Hepatocyte (in vitro differentiated cells): ENCODE measurements at regions not wholly inside any gene's neighbourhood (a gene's known extent, or its start where the extent isn't known, plus 50 kb on each side); places are given as distances from the start of the nearest gene placed in this dataset.

ENCODE experiments used
- DNase-seq: peaks from one replicate; pipeline ENCODE4 v3.0.0-alpha.2; 2016; ENCODE audit warnings: low spot score
- H2AFZ ChIP-seq: fragments of 200-600 bp; sonication (generic); 2 replicates; pipeline ENCODE4 v1.6.0; 2016; ENCODE audit warnings: antibody characterized with exemption, mild to moderate bottlenecking
- H3K27ac ChIP-seq: fragments of 200-600 bp; sonication (generic); 2 replicates; pipeline ENCODE4 v1.5.1; 2016; ENCODE audit warnings: mild to moderate bottlenecking
- H3K27me3 ChIP-seq: fragments of 200-600 bp; sonication (generic); 2 replicates; pipeline ENCODE4 v1.6.1; 2016
- H3K36me3 ChIP-seq: fragments of 200-600 bp; sonication (generic); replicated peaks from 2 replicates; pipeline ENCODE4 v1.5.1; 2016; ENCODE audit warnings: low read depth; ENCODE audit not compliant: insufficient read depth
- H3K4me1 ChIP-seq: fragments of 200-600 bp; sonication (generic); 2 replicates; pipeline ENCODE4 v1.5.1; 2016; ENCODE audit warnings: mild to moderate bottlenecking, moderate library complexity; ENCODE audit not compliant: insufficient read depth
- H3K4me2 ChIP-seq: fragments of 200-600 bp; sonication (generic); 2 replicates; pipeline ENCODE4 v1.6.0; 2016
- H3K4me3 ChIP-seq: fragments of 200-600 bp; sonication (generic); 2 replicates; pipeline ENCODE4 v1.5.1; 2016; ENCODE audit warnings: mild to moderate bottlenecking
- H3K79me2 ChIP-seq: fragments of 200-600 bp; sonication (generic); 2 replicates; pipeline ENCODE4 v1.6.0; 2017; ENCODE audit warnings: mild to moderate bottlenecking
- H3K9me2 ChIP-seq: fragments of 200-600 bp; sonication (generic); replicated peaks from 2 replicates; pipeline ENCODE4 v1.6.0; 2017; ENCODE audit warnings: mild to moderate bottlenecking; ENCODE audit not compliant: insufficient read depth
- H3K9me3 ChIP-seq: fragments of 200-600 bp; sonication (generic); 2 replicates; pipeline ENCODE4 v1.5.1; 2016; ENCODE audit warnings: low read depth, mild to moderate bottlenecking
- H4K20me1 ChIP-seq: fragments of 200-600 bp; sonication (generic); 2 replicates; pipeline ENCODE4 v1.6.0; 2016; ENCODE audit warnings: mild to moderate bottlenecking; ENCODE audit not compliant: insufficient read depth, poor library complexity, severe bottlenecking
- EZH2 ChIP-seq: fragments of 200-600 bp; sonication (generic); IDR thresholded peaks from 2 replicates; pipeline ENCODE4 v1.6.1; 2016; ENCODE audit warnings: antibody characterized with exemption, mild to moderate bottlenecking, borderline replicate concordance
- EZH2phosphoT487 ChIP-seq: fragments of 200-600 bp; sonication (generic); IDR thresholded peaks from one replicate; pipeline ENCODE4 v1.6.1; 2018; ENCODE audit warnings: antibody characterized with exemption, mild to moderate bottlenecking, low read depth, moderate library complexity; ENCODE audit not compliant: unreplicated experiment, severe bottlenecking
- WGBS: methylation state at CpG from one replicate; pipeline ENCODE4 v1.1.6; 2016; ENCODE audit warnings: low lambda C conversion rate; ENCODE audit errors: missing lambda C conversion rate; 5-methylcytosine and 5-hydroxymethylcytosine counted together
- TF ChIP-seq, protein P1 (sequence below): fragments of 200-600 bp; sonication (generic); IDR thresholded peaks from 2 replicates; pipeline ENCODE4 v1.5.1; 2016; ENCODE audit warnings: antibody characterized with exemption, mild to moderate bottlenecking; ENCODE audit not compliant: poor library complexity

DNA sequence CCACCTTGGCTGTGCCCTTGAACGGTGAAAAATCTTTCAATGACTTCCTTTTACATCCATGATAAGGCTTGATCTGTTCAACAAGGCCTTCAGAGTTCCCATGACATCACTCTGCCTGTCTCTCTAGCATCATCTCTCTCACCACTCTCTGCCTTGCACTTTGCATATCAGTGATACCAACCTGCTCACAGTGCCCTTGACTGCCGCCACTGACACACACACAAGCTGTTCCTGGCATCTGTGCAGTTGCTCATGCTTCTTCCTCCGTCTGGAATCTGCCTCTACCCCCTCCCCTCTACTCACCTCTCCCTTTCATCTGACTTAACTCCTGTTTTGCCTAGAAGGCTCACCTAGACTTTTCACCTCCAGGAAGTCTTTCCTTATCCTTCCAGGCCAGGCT is 79.1 kb upstream of the SEC11C start:
- Histone ChIP-seq H3K9me3 (no peaks in the 10 kb centered on the region), H4K20me1 (no peaks in the 10 kb centered on the region), H3K4me2 (no peak overlapping the region), H3K36me3 (no peaks in the 10 kb centered on the region), H3K4me1 (peaks cover 2% of the 10 kb centered on the region), H3K4me3 (no peak overlapping the region), H3K27ac (no peak overlapping the region), H3K9me2 (no peaks in the 10 kb centered on the region), H3K79me2 (no peaks in the 10 kb centered on the region), H3K27me3 (no peaks in the 10 kb centered on the region), H2AFZ (no peak overlapping the region)
- no peak for TF ChIP-seq EZH2phosphoT487
- no peak for TF ChIP-seq EZH2
- TF ChIP-seq, protein P1, sequence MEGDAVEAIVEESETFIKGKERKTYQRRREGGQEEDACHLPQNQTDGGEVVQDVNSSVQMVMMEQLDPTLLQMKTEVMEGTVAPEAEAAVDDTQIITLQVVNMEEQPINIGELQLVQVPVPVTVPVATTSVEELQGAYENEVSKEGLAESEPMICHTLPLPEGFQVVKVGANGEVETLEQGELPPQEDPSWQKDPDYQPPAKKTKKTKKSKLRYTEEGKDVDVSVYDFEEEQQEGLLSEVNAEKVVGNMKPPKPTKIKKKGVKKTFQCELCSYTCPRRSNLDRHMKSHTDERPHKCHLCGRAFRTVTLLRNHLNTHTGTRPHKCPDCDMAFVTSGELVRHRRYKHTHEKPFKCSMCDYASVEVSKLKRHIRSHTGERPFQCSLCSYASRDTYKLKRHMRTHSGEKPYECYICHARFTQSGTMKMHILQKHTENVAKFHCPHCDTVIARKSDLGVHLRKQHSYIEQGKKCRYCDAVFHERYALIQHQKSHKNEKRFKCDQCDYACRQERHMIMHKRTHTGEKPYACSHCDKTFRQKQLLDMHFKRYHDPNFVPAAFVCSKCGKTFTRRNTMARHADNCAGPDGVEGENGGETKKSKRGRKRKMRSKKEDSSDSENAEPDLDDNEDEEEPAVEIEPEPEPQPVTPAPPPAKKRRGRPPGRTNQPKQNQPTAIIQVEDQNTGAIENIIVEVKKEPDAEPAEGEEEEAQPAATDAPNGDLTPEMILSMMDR, result no peak
- no peak for DNase-seq
- WGBS, result 76% methylated on average over 3 of the region's 3 CpGs

DNA sequence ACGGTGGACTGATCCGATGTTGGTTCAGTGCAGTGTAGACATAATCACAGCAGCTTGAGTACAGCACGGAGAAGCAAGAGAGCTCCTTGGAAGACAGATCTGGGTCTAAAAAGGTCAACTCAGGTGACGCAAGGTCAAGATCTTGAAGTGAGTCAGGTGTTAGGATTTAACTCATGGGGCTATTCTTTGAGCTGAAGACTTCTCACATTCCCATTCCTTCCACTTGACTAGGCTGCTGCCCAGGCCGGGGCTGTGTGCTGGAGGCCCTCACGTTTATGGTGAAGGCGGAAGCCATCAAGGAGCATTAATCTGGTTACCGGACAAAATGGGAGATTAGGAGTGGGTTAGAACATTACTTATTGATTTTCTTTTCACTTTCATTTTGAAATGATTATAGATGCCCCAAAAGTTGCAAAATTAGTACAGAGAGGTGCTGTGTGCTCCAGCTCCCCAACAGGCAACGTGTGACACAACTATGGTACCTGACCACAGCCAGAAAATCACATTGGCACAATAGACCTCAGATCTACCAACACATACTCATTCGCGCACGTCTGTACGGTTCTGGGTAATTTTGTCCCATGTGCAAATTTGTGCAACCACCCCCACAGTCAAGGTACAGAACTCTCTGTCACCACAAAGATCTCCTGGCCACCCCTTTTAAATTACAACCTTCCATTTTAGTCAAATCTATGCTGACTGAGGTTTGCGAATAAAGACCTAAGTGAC is 77.6 kb upstream of the SEC11C start:
- Histone ChIP-seq H3K4me3 (no peak overlapping the region), H3K27me3 (no peaks in the 10 kb centered on the region), H3K36me3 (no peaks in the 10 kb centered on the region), H4K20me1 (no peaks in the 10 kb centered on the region), H3K79me2 (no peaks in the 10 kb centered on the region), H3K4me2 (no peak overlapping the region), H2AFZ (no peak overlapping the region), H3K9me2 (no peaks in the 10 kb centered on the region), H3K4me1 (peaks cover 10% of the 10 kb centered on the region), H3K27ac (no peak overlapping the region), H3K9me3 (no peaks in the 10 kb centered on the region)
- 96% methylated on average over 13 of the region's 14 CpGs for WGBS
- TF ChIP-seq EZH2, result no peak
- TF ChIP-seq, protein P1, result no peak
- TF ChIP-seq EZH2phosphoT487, result no peak
- DNase-seq, result no peak

DNA sequence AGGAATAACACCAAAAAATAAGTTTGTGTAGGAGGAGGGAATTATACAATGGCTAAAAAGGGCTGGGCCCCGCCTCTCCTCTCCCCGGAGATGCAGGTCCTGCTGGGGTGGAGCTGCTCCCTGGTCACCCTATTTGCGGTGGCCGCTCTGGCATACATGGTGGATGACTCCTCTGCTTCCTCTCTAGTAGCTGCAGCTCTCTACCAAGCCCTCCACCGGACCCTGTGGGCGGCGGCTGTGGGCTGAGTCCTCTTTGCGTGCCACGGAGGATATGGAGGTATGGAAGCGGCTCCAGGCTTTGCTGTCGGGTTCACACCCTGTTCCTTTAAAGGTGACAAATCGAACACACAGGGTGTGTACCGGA is 77.1 kb upstream of the SEC11C start:
- H3K4me3 ChIP-seq, result no peak overlapping the region
- H3K36me3 ChIP-seq, result no peaks in the 10 kb centered on the region
- H2AFZ ChIP-seq, result no peak overlapping the region
- TF ChIP-seq, protein P1, result no peak
- no peak for TF ChIP-seq EZH2phosphoT487
- H3K9me3 ChIP-seq, result no peaks in the 10 kb centered on the region
- no peak overlapping the region for H3K27ac ChIP-seq
- no peaks in the 10 kb centered on the region for H3K27me3 ChIP-seq
- peaks cover 10% of the 10 kb centered on the region for H3K4me1 ChIP-seq
- DNase-seq, result no peak
- H4K20me1 ChIP-seq, result no peaks in the 10 kb centered on the region
- no peaks in the 10 kb centered on the region for H3K79me2 ChIP-seq
- no peaks in the 10 kb centered on the region for H3K9me2 ChIP-seq
- H3K4me2 ChIP-seq, result no peak overlapping the region
- WGBS, result 93% methylated on average over 13 of the region's 13 CpGs
